Esophagus (tissue), 2 donors: ENCODE measurements at regions not wholly inside any gene's neighbourhood (a gene's known extent, or its start where the extent isn't known, plus 50 kb on each side); places are given as distances from the start of the nearest gene placed in this dataset.

Source experiments
- H3K27ac ChIP-seq, 2 donors: one replicate each; pipeline ENCODE4 v1.5.1; 2013; ENCODE audit warnings: low read depth in 2 of 2, mild to moderate bottlenecking in 2 of 2, inconsistent platforms in 1 of 2, low read length in 1 of 2, moderate library complexity in 1 of 2
- H3K27me3 ChIP-seq, 2 donors: one replicate each; pipeline ENCODE4 v1.6.1; 2013; ENCODE audit warnings: low read length in 2 of 2, control low read depth in 1 of 2, mild to moderate bottlenecking in 1 of 2; ENCODE audit not compliant: insufficient read depth in 2 of 2, control insufficient read depth in 1 of 2
- H3K36me3 ChIP-seq, 2 donors: one replicate each; pipeline ENCODE4 v1.6.1; 2013; ENCODE audit warnings: low read length in 1 of 2; ENCODE audit not compliant: control insufficient read depth in 2 of 2, insufficient read depth in 2 of 2
- H3K4me1 ChIP-seq, 2 donors: one replicate each; pipeline ENCODE4 v1.6.1; 2013; ENCODE audit warnings: low read length in 1 of 2; ENCODE audit not compliant: control insufficient read depth in 2 of 2, insufficient read depth in 2 of 2
- H3K4me3 ChIP-seq, 2 donors: one replicate each; pipeline ENCODE4 v1.5.1; 2013; ENCODE audit warnings: low read length in 2 of 2, mild to moderate bottlenecking in 2 of 2, low read depth in 1 of 2, moderate library complexity in 1 of 2
- H3K9me3 ChIP-seq, 2 donors: one replicate each; pipeline ENCODE4 v1.6.1; 2013; ENCODE audit warnings: mild to moderate bottlenecking in 2 of 2, low read depth in 1 of 2, low read length in 1 of 2, moderate library complexity in 1 of 2; ENCODE audit not compliant: control insufficient read depth in 2 of 2, insufficient read depth in 1 of 2
- WGBS, 2 donors: extraction: QIAGEN DNeasy Blood & Tissue Kit; methylation state at CpG; one replicate each; pipeline ENCODE4 v1.1.7; 2013; 5-methylcytosine and 5-hydroxymethylcytosine counted together
- donor health status: healthy with polysubstance abuse.
- donor health status: Bipolar disorder and iron deficiency.

DNA sequence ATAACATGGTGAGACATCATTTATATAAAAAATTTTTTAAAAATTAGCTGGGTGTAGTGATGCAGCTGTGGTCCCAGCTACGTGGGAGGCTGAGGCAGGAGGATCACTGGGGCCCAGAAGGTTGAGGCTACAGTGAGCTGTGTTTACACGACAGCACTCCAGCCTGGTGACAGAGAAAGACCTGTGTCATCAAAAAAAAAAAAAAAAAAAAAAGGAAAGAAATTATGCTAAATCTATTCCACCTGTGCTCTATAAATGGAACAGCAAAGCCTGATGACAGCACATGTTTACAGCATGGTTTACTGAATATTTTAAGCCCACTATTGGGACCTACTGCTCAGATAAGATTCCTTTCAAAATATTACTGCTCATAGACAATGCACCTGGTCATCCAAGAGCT is 217.6 kb downstream of the PRDM2 start:
- Histone ChIP-seq H3K4me1 (no peaks in the 10 kb centered on the region), H3K9me3 (no peaks in the 10 kb centered on the region), H3K36me3 (peaks cover 0 to 2% of the 10 kb centered on the region in 2 donors), H3K4me3 (no peak overlapping the region), H3K27me3 (no peaks in the 10 kb centered on the region), H3K27ac (no peak overlapping the region)
- 69 to 71% methylated on average over 2 of the region's 2 CpGs for WGBS, 2 donors

DNA sequence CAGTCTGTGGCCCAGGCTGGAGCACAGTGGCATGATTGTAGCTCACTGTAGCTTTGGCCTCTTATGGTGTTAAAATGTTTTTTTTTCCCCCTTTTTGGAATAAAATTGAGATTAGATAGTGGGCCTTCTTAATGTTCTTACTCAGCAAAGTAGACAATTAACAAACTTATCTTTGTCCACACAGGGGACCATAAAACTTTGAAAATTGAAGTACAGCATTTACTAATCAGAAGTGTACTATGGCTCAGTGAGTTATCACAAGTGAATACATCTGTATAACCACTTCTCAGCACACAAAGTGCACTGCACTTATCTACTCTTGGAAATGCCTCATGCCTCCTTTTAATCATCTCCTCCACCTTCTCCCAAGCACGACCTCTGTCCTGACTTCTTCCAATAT is 218.9 kb downstream of the PRDM2 start:
- no peaks in the 10 kb centered on the region for H3K27me3 ChIP-seq
- no peaks in the 10 kb centered on the region for H3K4me1 ChIP-seq
- H3K36me3 ChIP-seq, result peaks cover 0 to 2% of the 10 kb centered on the region in 2 donors
- H3K9me3 ChIP-seq, result no peaks in the 10 kb centered on the region
- H3K4me3 ChIP-seq, result no peak overlapping the region
- 57 to 76% methylated on average over 1 of the region's 1 CpG for WGBS, 2 donors
- no peak overlapping the region for H3K27ac ChIP-seq

DNA sequence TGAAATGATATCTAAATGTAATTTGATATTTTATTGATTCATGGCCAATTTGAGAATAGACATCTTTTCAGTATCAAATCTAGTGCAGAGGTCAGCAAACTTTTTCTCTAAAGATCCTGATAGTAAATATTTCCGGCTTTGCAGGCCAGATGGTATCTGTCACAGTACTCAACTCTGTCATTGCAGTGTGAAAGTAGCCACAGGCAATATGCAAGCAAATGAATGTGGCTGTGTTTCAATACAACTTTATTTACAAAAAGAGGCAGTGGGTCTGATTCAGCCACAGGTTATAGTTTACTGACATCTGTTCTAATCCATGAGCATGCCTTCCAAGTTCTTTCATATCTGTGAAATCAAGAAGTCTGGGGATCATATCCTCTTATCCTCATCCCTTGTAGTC is 221.2 kb downstream of the PRDM2 start:
- H3K27me3 ChIP-seq, result no peaks in the 10 kb centered on the region
- no peaks in the 10 kb centered on the region for H3K4me1 ChIP-seq
- H3K27ac ChIP-seq, result no peak overlapping the region
- no peaks in the 10 kb centered on the region for H3K9me3 ChIP-seq
- no peak overlapping the region for H3K4me3 ChIP-seq
- H3K36me3 ChIP-seq, result no peaks in the 10 kb centered on the region
- 27 to 51% methylated on average over 1 of the region's 1 CpG for WGBS, 2 donors

DNA sequence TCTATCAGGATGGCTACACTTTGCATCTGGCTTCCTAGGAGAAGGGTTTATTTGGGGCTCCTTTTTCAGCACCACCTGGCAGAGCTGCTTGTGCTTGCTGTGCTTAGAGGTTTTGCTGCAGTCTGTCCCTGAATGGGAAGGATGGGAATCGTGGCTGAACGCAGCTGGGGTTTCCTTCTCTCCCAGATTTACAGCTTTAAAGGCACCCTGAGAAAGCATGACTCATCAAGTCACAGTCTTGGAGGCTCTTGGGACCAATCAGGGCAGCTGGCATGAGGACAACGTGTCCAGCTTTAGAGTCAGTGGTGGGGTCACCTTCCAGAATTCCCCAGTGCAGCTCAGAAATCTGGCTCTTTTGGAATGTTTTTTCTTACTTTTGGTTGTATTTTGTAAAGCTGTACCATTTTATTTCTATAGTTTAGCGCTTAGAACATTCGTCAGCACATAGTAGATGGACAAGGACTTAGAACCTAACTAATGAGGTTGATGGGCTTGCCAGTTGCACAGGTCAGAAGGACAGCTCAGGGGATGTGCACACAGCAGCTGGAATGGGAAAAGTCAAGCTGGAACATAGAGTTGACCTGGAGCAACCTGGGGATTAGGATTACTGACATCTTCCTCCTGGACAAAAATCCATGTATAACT is 222.6 kb downstream of the PRDM2 start:
- 65 to 67% methylated on average over 5 of the region's 5 CpGs for WGBS, 2 donors
- no peak overlapping the region for H3K4me3 ChIP-seq
- H3K4me1 ChIP-seq, result no peaks in the 10 kb centered on the region
- H3K36me3 ChIP-seq, result no peaks in the 10 kb centered on the region
- no peaks in the 10 kb centered on the region for H3K9me3 ChIP-seq
- no peaks in the 10 kb centered on the region for H3K27me3 ChIP-seq
- H3K27ac ChIP-seq, result no peak overlapping the region

DNA sequence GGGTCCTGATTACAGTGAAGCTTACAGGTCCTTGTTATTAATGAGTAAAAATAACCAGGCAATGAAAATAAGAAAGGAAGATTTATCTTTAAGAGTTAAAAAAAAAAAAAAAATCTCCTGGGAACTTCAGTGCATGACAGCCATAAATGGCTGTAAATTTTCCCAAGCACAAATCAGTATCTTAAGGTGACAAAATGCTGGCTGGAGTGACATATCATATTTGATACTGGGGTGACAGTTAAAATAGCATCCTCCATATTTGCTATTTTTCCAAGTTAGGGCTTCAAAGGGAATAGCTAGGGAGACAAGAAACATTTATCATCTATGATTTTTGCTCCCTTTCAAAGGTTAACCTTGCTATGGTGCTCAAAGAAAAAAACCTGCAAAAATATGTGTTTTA is 226.6 kb downstream of the PRDM2 start:
- Histone ChIP-seq H3K27ac (no peak overlapping the region), H3K36me3 (no peaks in the 10 kb centered on the region), H3K4me3 (no peak overlapping the region), H3K4me1 (no peaks in the 10 kb centered on the region), H3K9me3 (no peaks in the 10 kb centered on the region), H3K27me3 (no peaks in the 10 kb centered on the region)

DNA sequence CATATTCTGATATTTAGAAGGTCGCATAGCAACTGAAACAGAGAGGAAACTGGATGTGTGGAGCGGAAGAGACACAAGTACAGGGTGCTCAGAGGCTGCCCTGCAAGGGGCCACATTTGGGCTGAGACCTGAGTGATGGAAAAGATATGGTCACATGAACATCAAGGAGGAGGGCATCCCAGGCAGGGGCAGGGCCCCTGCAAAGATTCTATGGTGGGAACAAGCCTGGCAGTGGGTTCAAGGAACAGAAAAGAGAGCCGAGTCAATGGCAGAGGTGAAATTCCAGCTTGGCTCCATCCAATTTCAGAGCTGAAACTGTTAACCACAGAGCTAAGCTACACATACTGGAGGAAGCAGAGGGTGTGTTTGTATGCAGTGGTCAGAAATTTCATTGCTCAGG is 227.7 kb downstream of the PRDM2 start:
- Histone ChIP-seq H3K9me3 (no peaks in the 10 kb centered on the region), H3K27ac (no peak overlapping the region), H3K4me3 (no peak overlapping the region), H3K4me1 (no peaks in the 10 kb centered on the region), H3K36me3 (no peaks in the 10 kb centered on the region), H3K27me3 (no peaks in the 10 kb centered on the region)
- 84 to 88% methylated on average over 3 of the region's 3 CpGs for WGBS, 2 donors

DNA sequence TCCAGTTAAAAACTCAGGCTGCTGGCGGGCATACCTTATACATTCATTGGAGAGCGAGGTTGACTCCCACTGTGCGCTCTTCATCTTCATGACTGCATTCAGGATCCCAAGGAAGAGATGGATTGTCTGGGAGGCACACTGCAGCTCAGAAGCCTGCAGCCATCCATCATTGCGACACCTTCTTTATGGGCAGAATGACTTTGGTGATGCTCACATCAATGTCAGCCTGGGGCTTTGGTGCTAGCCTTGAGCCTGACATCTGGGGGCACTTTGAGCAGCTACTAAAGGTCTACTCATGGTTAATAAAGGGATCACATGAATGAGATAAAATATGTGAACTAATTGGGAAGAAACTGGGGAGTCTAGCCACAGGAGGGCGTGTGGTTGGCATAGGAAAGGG is 229.3 kb downstream of the PRDM2 start:
- no peaks in the 10 kb centered on the region for H3K27me3 ChIP-seq
- no peaks in the 10 kb centered on the region for H3K9me3 ChIP-seq
- no peak overlapping the region for H3K27ac ChIP-seq
- no peak overlapping the region for H3K4me3 ChIP-seq
- H3K4me1 ChIP-seq, result no peaks in the 10 kb centered on the region
- H3K36me3 ChIP-seq, result no peaks in the 10 kb centered on the region
- WGBS, 2 donors, result 70 to 71% methylated on average over 5 of the region's 5 CpGs

DNA sequence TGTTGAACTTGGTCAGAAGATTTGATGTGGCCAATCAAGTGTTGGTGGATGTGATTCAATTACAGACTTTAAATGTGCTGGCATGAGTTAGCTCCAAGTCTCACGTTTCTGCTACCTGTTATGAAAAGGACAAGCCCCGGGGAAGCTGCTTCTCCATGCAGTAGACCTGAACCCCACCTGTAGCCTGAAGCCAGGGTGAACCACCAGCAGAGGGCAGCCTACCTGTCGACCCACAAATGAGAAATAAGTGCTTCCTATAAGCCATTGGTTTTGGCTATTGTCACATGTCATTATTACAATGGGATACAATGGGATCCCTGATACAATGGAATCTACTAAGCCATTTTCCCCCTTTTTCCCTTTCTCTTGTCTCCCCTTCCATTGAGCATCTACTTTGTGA is 230.2 kb downstream of the PRDM2 start:
- 27 to 35% methylated on average over 3 of the region's 3 CpGs for WGBS, 2 donors
- H3K4me1 ChIP-seq, result no peaks in the 10 kb centered on the region
- H3K27ac ChIP-seq, result no peak overlapping the region
- H3K27me3 ChIP-seq, result no peaks in the 10 kb centered on the region
- no peaks in the 10 kb centered on the region for H3K36me3 ChIP-seq
- H3K4me3 ChIP-seq, result no peak overlapping the region
- H3K9me3 ChIP-seq, result no peaks in the 10 kb centered on the region

DNA sequence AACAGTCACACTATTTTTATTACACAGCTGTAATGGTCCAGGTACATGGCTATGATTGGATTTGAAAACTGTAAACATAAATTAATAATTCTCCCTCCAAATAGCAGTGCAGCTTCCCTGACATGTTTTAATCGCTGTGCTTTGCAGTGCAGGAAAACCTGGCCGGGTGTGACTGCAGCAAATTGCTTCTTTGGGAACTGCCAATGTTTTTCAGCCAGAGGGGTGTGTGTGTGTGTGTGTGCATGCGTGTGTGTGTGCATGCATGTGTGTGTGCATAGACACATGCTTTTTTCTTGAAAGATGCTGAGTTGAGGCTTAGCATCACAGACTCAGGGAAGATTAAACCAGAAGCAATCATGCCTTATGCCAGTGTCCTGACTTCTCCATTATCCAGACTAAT is 231.2 kb downstream of the PRDM2 start:
- 51 to 57% methylated on average over 3 of the region's 3 CpGs for WGBS, 2 donors
- Histone ChIP-seq H3K36me3 (no peaks in the 10 kb centered on the region), H3K9me3 (peaks cover 0 to 2% of the 10 kb centered on the region in 2 donors), H3K4me3 (no peak overlapping the region), H3K27me3 (no peaks in the 10 kb centered on the region), H3K27ac (no peak overlapping the region), H3K4me1 (no peaks in the 10 kb centered on the region)

DNA sequence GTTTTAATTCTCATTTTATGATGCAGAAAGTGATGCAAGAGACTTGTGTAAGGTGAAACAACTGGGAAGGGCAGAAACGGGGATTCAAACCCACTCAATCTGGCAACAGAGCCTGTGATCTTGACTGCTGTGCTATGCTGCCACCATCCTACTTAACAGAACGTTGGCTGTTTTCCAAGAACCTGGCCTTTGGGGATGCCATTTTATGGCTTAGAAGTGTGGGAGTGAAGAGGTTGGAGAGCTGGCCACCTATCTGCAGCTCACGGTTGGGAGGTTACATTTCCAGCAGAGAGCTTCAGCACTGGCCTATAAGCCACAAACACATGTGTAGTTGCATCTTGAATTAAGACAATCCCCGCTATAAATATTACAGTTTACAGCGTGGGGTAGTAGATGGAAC is 235.3 kb downstream of the PRDM2 start:
- no peaks in the 10 kb centered on the region for H3K4me1 ChIP-seq
- H3K4me3 ChIP-seq, result no peak overlapping the region
- H3K27ac ChIP-seq, result no peak overlapping the region
- H3K36me3 ChIP-seq, result no peaks in the 10 kb centered on the region
- no peaks in the 10 kb centered on the region for H3K27me3 ChIP-seq
- H3K9me3 ChIP-seq, result peaks cover 0 to 2% of the 10 kb centered on the region in 2 donors
- WGBS, 2 donors, result 64 to 70% methylated on average over 5 of the region's 5 CpGs
